ENCODE measurements at regions not wholly inside any gene's neighbourhood (a gene's known extent, or its start where the extent isn't known, plus 50 kb on each side); places are given as distances from the start of the nearest gene placed in this dataset.

- 0 out of 2 replicates have a peak, but pooled peaks have one; percentile 2 for TF ChIP-seq CTCF (IDR thresholded peaks at IDR 0.05; ENCODE audit: borderline replicate concordance, insufficient read depth, low read depth, low read length)
- no peak overlapping the region for H3K4me3 ChIP-seq (ENCODE audit: low read depth, low read length)
Observed at GRCh38 chr12:115898670-115899069, 378.8 kb downstream of the MED13L start.

- no peak overlapping the region for H3K4me3 ChIP-seq (ENCODE audit: low read depth, low read length)
- TF ChIP-seq CTCF (IDR thresholded peaks at IDR 0.05; ENCODE audit: borderline replicate concordance, insufficient read depth, low read depth, low read length): no peak
Observed at GRCh38 chr12:115897729-115898128, 379.8 kb downstream of the MED13L start.

GRCh38 chr12:115895247-115895646 lies 382.2 kb downstream of the MED13L start:
- H3K4me3 ChIP-seq (ENCODE audit: low read depth, low read length): no peak overlapping the region
- peak; percentile 48; the same call in 1 of the 2 replicates for TF ChIP-seq CTCF (IDR thresholded peaks at IDR 0.05; ENCODE audit: borderline replicate concordance, insufficient read depth, low read depth, low read length)

GRCh38 chr12:115891556-115892164 lies 385.8 kb downstream of the MED13L start:
- no peak for TF ChIP-seq CTCF (IDR thresholded peaks at IDR 0.05; ENCODE audit: borderline replicate concordance, insufficient read depth, low read depth, low read length)
- no peak overlapping the region for H3K4me3 ChIP-seq (ENCODE audit: low read depth, low read length)

- no peak for TF ChIP-seq CTCF (IDR thresholded peaks at IDR 0.05; ENCODE audit: borderline replicate concordance, insufficient read depth, low read depth, low read length)
- no peak overlapping the region for H3K4me3 ChIP-seq (ENCODE audit: low read depth, low read length)
Observed at GRCh38 chr12:115886666-115887065, 390.8 kb downstream of the MED13L start.

- TF ChIP-seq CTCF (IDR thresholded peaks at IDR 0.05; ENCODE audit: borderline replicate concordance, insufficient read depth, low read depth, low read length): no peak
Observed at GRCh38 chr12:115885040-115885690, 392.3 kb downstream of the MED13L start.

GRCh38 chr12:115882936-115883335 lies 394.6 kb downstream of the MED13L start:
- no peak for TF ChIP-seq CTCF (IDR thresholded peaks at IDR 0.05; ENCODE audit: borderline replicate concordance, insufficient read depth, low read depth, low read length)

More at GRCh38 chr12:115885040-115885690, 392.3 kb downstream of the MED13L start:
- H3K4me3 ChIP-seq (ENCODE audit: low read depth, low read length): no peak overlapping the region

More at GRCh38 chr12:115882936-115883335, 394.6 kb downstream of the MED13L start:
- H3K4me3 ChIP-seq (ENCODE audit: low read depth, low read length): no peak overlapping the region

Measured in GM12875 (cell line).